Caco-2 (cell line): ENCODE measurements at regions not wholly inside any gene's neighbourhood (a gene's known extent, or its start where the extent isn't known, plus 50 kb on each side); places are given as distances from the start of the nearest gene placed in this dataset.

Experiments
- BruUV-seq: library from RNA; stranded (reverse); fragments of 400-500 nt; replicated peaks from 2 replicates; lab custom pipeline; 2021; lab: Mats Ljungman, UMichigan
- CTCF ChIA-PET: fragments of 300-600 bp; sonication (Branson Sonifier 250); formaldehyde crosslinking; loops from one replicate; lab custom pipeline; 2022; ENCODE audit warnings: antibody characterized with exemption; lab: Charles Lee
- POLR2A ChIA-PET: fragments of 300-600 bp; sonication (Branson Sonifier 250); formaldehyde crosslinking; loops from one replicate; lab custom pipeline; 2022; ENCODE audit warnings: antibody characterized with exemption; lab: Charles Lee
- DNase-seq, 2 experiments: peaks; one replicate each; pipeline versions ENCODE4 v3.0.0 to v3.0.0-alpha.2; 2020 to 2022
- H3K27me3 ChIP-seq: replicated peaks from 2 replicates; pipeline ENCODE4 v1.6.0; 2011; ENCODE audit warnings: low read length; ENCODE audit not compliant: control insufficient read depth, insufficient read depth
- H3K36me3 ChIP-seq: 2 replicates; pipeline ENCODE4 v1.5.1; 2011; ENCODE audit warnings: low read length; ENCODE audit not compliant: control insufficient read depth, insufficient read depth
- H3K4me1 ChIP-seq: fragments of 250-450 bp; sonication (Bioruptor Pico); 2 replicates; pipeline ENCODE4 v1.5.1; 2020; ENCODE audit warnings: mild to moderate bottlenecking
- H3K4me3 ChIP-seq: 2 replicates; pipeline ENCODE4 v1.5.1; 2011; ENCODE audit warnings: low read depth, mild to moderate bottlenecking, control low read depth, low read length
- H3K9me3 ChIP-seq: fragments of 250-450 bp; sonication (Bioruptor Pico); 2 replicates; pipeline ENCODE4 v1.5.1; 2020; ENCODE audit warnings: mild to moderate bottlenecking, moderate library complexity
- H3K27ac Mint-ChIP-seq: one replicate; pipeline ENCODE4 v1.8.0; 2022; ENCODE audit warnings: mixed read lengths; ENCODE audit not compliant: unreplicated experiment
- H3K27me3 Mint-ChIP-seq: one replicate; pipeline ENCODE4 v1.8.0; 2022; ENCODE audit warnings: mixed read lengths; ENCODE audit not compliant: insufficient read depth, unreplicated experiment
- H3K36me3 Mint-ChIP-seq: one replicate; pipeline ENCODE4 v1.8.0; 2022; ENCODE audit warnings: mild to moderate bottlenecking, mixed read lengths; ENCODE audit not compliant: insufficient read depth, unreplicated experiment
- H3K4me1 Mint-ChIP-seq: one replicate; pipeline ENCODE4 v1.8.0; 2022; ENCODE audit warnings: low read depth, mixed read lengths; ENCODE audit not compliant: unreplicated experiment
- H3K4me3 Mint-ChIP-seq: one replicate; pipeline ENCODE4 v1.8.0; 2022; ENCODE audit warnings: mild to moderate bottlenecking, moderate library complexity, mixed read lengths; ENCODE audit not compliant: unreplicated experiment
- H3K9me3 Mint-ChIP-seq: one replicate; pipeline ENCODE4 v1.8.0; 2022; ENCODE audit warnings: mixed read lengths; ENCODE audit not compliant: unreplicated experiment
- CTCF ChIP-seq, 2 experiments: fragments of 200-600 bp in 1 of 2; IDR thresholded peaks; 1 replicate in 1 of 2; 2 replicates in 1 of 2; pipeline versions ENCODE4 v1.5.1 to v1.8.0; 2011 to 2022; ENCODE audit warnings: antibody characterized with exemption in 1 of 2, control low read depth in 1 of 2, inconsistent platforms in 1 of 2, low read depth in 1 of 2, low read length in 1 of 2, mild to moderate bottlenecking in 1 of 2, moderate library complexity in 1 of 2; ENCODE audit not compliant: insufficient read depth in 1 of 2, severe bottlenecking in 1 of 2, unreplicated experiment in 1 of 2
- intact Hi-C: fragments of 100-400 bp; cut with micrococcal nuclease; formaldehyde crosslinking; loops from one replicate; pipeline ENCODE4 v1.10.0; 2022; ENCODE audit not compliant: unreplicated experiment

GRCh38 chr3:59138966-59139365 lies 89.1 kb upstream of the CFAP20DC start:
- TF ChIP-seq CTCF (IDR thresholded peaks at IDR 0.05; ENCODE audit: insufficient read depth in 1 of 2, low read depth in 1 of 2, low read length in 1 of 2, severe bottlenecking in 1 of 2, unreplicated experiment in 1 of 2): no peak
- Mint-ChIP-seq H3K27ac (no peak overlapping the region), H3K36me3 (no peaks in the 10 kb centered on the region), H3K9me3 (no peaks in the 10 kb centered on the region), H3K4me1 (no peaks in the 10 kb centered on the region), H3K27me3 (peaks cover 3% of the 10 kb centered on the region), H3K4me3 (no peak overlapping the region)
- ChIA-PET POLR2A (no interaction called here), CTCF (no interaction called here)
- H3K36me3 ChIP-seq: no peaks in the 10 kb centered on the region
- no peak overlapping the region for H3K4me3 ChIP-seq
- no peaks in the 10 kb centered on the region for H3K27me3 ChIP-seq
- H3K4me1 ChIP-seq: no peaks in the 10 kb centered on the region
- intact Hi-C loops: no loop called here
- no peak for DNase-seq
- BruUV-seq: no TSS peak
- H3K9me3 ChIP-seq: no peaks in the 10 kb centered on the region

- no peak for TF ChIP-seq CTCF (IDR thresholded peaks at IDR 0.05; ENCODE audit: insufficient read depth in 1 of 2, low read depth in 1 of 2, low read length in 1 of 2, severe bottlenecking in 1 of 2, unreplicated experiment in 1 of 2)
- Mint-ChIP-seq H3K27ac (no peak overlapping the region), H3K36me3 (no peaks in the 10 kb centered on the region), H3K9me3 (no peaks in the 10 kb centered on the region), H3K27me3 (peaks cover 6% of the 10 kb centered on the region), H3K4me1 (no peaks in the 10 kb centered on the region), H3K4me3 (no peak overlapping the region)
- intact Hi-C loops: no loop called here
- ChIA-PET POLR2A (no interaction called here), CTCF (no interaction called here)
- H3K27me3 ChIP-seq: no peaks in the 10 kb centered on the region
- no peak for DNase-seq
- no peaks in the 10 kb centered on the region for H3K4me1 ChIP-seq
- no peaks in the 10 kb centered on the region for H3K36me3 ChIP-seq
- H3K4me3 ChIP-seq: no peak overlapping the region
- no peaks in the 10 kb centered on the region for H3K9me3 ChIP-seq
- no TSS peak for BruUV-seq
These were observed 87.6 kb upstream of the CFAP20DC start for GRCh38 chr3:59137415-59137814.

GRCh38 chr3:59136081-59136480 lies 86.3 kb upstream of the CFAP20DC start:
- BruUV-seq: no TSS peak

More at GRCh38 chr3:59136081-59136480, 86.3 kb upstream of the CFAP20DC start:
- H3K4me3 Mint-ChIP-seq: no peak overlapping the region
- no peak overlapping the region for H3K27ac Mint-ChIP-seq
- H3K36me3 ChIP-seq: no peaks in the 10 kb centered on the region
- no peaks in the 10 kb centered on the region for H3K36me3 Mint-ChIP-seq
- no peaks in the 10 kb centered on the region for H3K9me3 Mint-ChIP-seq
- H3K27me3 ChIP-seq: no peaks in the 10 kb centered on the region
- intact Hi-C loops: no loop called here
- no peak for DNase-seq
- no peak overlapping the region for H3K4me3 ChIP-seq
- no peaks in the 10 kb centered on the region for H3K4me1 ChIP-seq
- no peaks in the 10 kb centered on the region for H3K4me1 Mint-ChIP-seq
- CTCF ChIA-PET: no interaction called here
- TF ChIP-seq CTCF (IDR thresholded peaks at IDR 0.05; ENCODE audit: insufficient read depth in 1 of 2, low read depth in 1 of 2, low read length in 1 of 2, severe bottlenecking in 1 of 2, unreplicated experiment in 1 of 2): no peak
- peaks cover 4% of the 10 kb centered on the region for H3K27me3 Mint-ChIP-seq
- POLR2A ChIA-PET: no interaction called here
- H3K9me3 ChIP-seq: no peaks in the 10 kb centered on the region
